Central memory CD8-positive, alpha-beta T cell (primary cell): ENCODE measurements at regions not wholly inside any gene's neighbourhood (a gene's known extent, or its start where the extent isn't known, plus 50 kb on each side); places are given as distances from the start of the nearest gene placed in this dataset.
"Not testable (repeated sequence)": the region's sequence is repeated elsewhere in the genome, so short reads cannot be mapped to it uniquely, and the experiment has no call there.

Source experiments
- ATAC-seq: fragments of 150-1000 bp; cut with Tn5 transposase; replicated peaks from 2 replicates; pipeline ENCODE4 v1.10.0; 2022; ENCODE audit warnings: mild to moderate bottlenecking, moderate FRiP score, moderate number of reproducible peaks; ENCODE audit not compliant: poor library complexity, severe bottlenecking; ENCODE audit errors: extremely low read depth
- DNase-seq, 2 donors: peaks; one replicate each; pipeline ENCODE4 v3.0.0; 2021; ENCODE audit warnings: low spot score in 2 of 2
- H3K27ac Mint-ChIP-seq: one replicate; pipeline ENCODE4 v1.8.0; 2022; ENCODE audit warnings: low read depth, mild to moderate bottlenecking, moderate library complexity, mixed read lengths
- H3K27me3 Mint-ChIP-seq: one replicate; pipeline ENCODE4 v1.8.0; 2022; ENCODE audit warnings: mixed read lengths
- H3K36me3 Mint-ChIP-seq: one replicate; pipeline ENCODE4 v1.8.0; 2022; ENCODE audit warnings: mild to moderate bottlenecking, moderate library complexity, mixed read lengths; ENCODE audit not compliant: insufficient read depth
- H3K4me1 Mint-ChIP-seq: one replicate; pipeline ENCODE4 v1.8.0; 2022; ENCODE audit warnings: mixed read lengths
- H3K4me3 Mint-ChIP-seq: one replicate; pipeline ENCODE4 v1.8.0; 2022; ENCODE audit warnings: mild to moderate bottlenecking, moderate library complexity, mixed read lengths
- H3K9me3 Mint-ChIP-seq: one replicate; pipeline ENCODE4 v1.8.0; 2022; ENCODE audit warnings: mixed read lengths

DNA sequence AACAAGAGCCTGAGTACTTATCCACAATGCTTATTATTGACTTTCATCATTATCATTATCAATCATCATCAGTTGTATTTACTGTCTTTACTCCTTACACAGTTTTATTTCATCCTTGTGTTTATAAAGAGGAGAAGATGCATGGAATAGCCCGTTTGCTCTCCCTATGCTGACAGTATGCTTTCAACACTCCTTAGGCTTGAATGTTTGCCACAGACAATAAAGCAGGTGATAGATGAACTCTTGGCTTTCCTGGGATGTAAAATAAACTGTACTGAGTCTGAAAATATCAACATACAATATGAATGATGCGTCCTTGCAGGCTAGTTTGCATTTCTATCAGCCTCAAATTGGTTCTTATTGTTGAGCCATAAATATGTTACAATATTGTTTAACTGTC is 891.8 kb upstream of the NCAM2 start:
- H3K4me1 Mint-ChIP-seq = no peaks in the 10 kb centered on the region
- DNase-seq (no peak), ATAC-seq (no peak)
- H3K36me3 Mint-ChIP-seq = no peaks in the 10 kb centered on the region
- no peak overlapping the region for H3K27ac Mint-ChIP-seq
- no peaks in the 10 kb centered on the region for H3K27me3 Mint-ChIP-seq
- H3K4me3 Mint-ChIP-seq = no peak overlapping the region
- peaks cover 31% of the 10 kb centered on the region for H3K9me3 Mint-ChIP-seq

DNA sequence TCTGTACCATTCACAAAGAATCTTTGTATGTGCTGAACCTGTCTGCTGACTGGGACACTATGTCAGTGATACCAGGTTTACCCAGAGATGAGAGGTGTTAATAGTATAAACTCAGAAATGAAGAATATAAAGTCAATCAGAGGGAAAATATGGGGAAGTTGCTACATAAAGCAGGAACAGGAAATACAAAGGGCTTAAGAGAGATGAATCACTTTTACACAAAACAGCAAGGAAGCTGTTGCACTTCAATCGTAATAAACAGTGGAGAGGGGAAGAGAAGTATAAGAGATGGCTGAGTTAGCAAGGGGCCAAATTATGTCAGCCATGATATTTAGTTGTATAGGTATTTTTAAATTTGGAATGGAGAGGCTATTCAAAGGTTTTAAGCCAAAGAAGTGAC is 890.2 kb upstream of the NCAM2 start:
- Mint-ChIP-seq H3K9me3 (peaks cover 27% of the 10 kb centered on the region), H3K4me1 (no peaks in the 10 kb centered on the region), H3K36me3 (no peaks in the 10 kb centered on the region), H3K4me3 (no peak overlapping the region), H3K27ac (no peak overlapping the region), H3K27me3 (no peaks in the 10 kb centered on the region)
- DNase-seq (no peak), ATAC-seq (no peak)

DNA sequence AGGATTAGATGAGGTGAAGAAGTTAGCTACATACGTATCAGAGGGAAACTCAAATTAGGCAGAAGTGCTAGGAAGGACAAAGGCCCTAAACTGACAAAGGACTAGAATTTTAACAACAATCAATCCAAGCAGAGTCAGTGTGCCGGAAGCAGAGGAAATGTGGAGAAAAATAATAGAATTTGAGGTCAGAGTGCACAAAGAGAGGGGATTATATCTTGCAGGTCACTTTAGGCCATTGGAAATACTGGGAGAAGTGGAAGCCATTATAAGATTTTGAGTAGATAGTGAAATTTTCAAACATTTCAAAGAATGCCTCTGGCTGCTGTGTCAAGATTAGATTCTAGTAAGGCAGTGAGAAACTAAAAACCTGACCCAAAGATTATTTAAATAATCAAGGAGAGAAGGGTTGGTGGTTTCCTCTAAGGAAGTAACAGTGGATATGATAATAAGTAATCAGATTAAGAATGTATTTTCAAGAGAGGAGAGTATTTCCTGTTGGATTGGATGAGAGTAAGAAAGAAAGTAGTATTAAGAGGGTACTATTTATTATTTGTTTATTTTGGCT is 889.2 kb upstream of the NCAM2 start:
- H3K36me3 Mint-ChIP-seq = no peaks in the 10 kb centered on the region
- no peak for DNase-seq
- H3K27ac Mint-ChIP-seq = no peak overlapping the region
- no peak for ATAC-seq
- H3K4me3 Mint-ChIP-seq = no peak overlapping the region
- H3K27me3 Mint-ChIP-seq = no peaks in the 10 kb centered on the region
- H3K4me1 Mint-ChIP-seq = no peaks in the 10 kb centered on the region
- peaks cover 18% of the 10 kb centered on the region for H3K9me3 Mint-ChIP-seq

DNA sequence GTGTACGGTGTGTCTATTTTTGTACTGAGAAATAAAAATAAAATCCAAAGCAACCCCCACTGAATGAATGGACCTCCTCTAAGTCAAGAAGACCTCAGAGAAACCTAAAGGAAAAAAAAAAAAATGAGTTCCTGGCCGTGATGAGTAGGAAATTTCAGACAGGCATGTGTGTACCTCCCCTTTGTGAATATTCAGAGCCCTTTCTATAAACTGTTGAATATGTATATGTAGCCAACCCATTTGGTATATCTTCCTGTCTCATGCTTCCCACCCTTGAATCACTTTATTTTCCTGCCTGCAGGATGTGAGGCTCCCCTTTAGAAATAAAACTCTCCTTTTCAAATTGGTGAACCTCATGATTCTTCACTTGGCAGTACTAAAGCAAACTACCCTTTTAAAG is 887.8 kb upstream of the NCAM2 start:
- ATAC-seq (no peak), DNase-seq (no peak)
- Mint-ChIP-seq H3K9me3 (peaks cover 23% of the 10 kb centered on the region), H3K36me3 (no peaks in the 10 kb centered on the region), H3K4me1 (no peaks in the 10 kb centered on the region), H3K4me3 (no peak overlapping the region), H3K27me3 (no peaks in the 10 kb centered on the region), H3K27ac (no peak overlapping the region)

DNA sequence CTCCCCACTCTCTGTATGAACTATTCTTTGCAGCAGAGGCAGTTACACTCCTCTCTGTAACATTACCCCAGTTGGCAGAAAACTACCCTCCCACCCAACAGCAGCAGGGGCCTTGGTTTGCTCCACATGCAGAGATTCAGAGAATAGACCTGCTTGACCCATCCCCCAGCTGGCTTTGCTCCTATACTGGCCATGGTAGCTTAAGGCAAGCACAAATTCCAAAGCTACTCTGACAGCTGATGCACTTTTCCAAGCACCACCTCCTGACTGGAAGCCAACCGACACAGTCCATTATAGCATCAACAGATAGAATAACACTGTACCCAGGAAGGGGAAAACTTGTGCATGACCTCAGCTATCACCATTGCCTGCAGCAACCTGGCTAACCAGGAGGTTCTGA is 846.5 kb upstream of the NCAM2 start:
- no peak overlapping the region for H3K27ac Mint-ChIP-seq
- H3K36me3 Mint-ChIP-seq = no peaks in the 10 kb centered on the region
- H3K9me3 Mint-ChIP-seq = peaks cover 31% of the 10 kb centered on the region

DNA sequence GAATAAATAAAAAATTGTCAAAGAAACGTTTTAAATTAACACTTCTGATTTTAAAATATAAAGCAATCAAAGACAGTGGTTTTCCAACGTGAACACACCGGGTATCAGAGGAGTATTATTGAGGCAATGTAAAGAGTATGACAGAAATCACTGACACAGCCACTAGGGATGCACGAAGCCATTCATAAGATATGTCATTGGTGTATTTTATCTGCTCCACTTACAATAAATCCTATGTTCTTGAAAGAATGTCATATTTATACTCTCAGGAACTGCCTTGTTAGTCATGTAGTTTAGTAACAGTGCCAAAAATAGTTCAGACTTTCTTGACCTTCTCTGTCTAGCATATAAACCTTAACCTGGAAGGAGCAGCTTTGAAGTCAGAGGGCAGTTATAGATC is 835.0 kb upstream of the NCAM2 start:
- H3K27ac Mint-ChIP-seq = no peak overlapping the region
- H3K27me3 Mint-ChIP-seq = no peaks in the 10 kb centered on the region
- DNase-seq (no peak), ATAC-seq (no peak)
- H3K4me3 Mint-ChIP-seq = no peak overlapping the region
- no peaks in the 10 kb centered on the region for H3K36me3 Mint-ChIP-seq
- no peaks in the 10 kb centered on the region for H3K4me1 Mint-ChIP-seq
- H3K9me3 Mint-ChIP-seq = peaks cover 23% of the 10 kb centered on the region

More for the DNA sequence above, 846.5 kb upstream of the NCAM2 start:
- H3K4me1 Mint-ChIP-seq = no peaks in the 10 kb centered on the region
- DNase-seq (no peak), ATAC-seq (no peak)
- H3K4me3 Mint-ChIP-seq = no peak overlapping the region
- H3K27me3 Mint-ChIP-seq = no peaks in the 10 kb centered on the region

DNA sequence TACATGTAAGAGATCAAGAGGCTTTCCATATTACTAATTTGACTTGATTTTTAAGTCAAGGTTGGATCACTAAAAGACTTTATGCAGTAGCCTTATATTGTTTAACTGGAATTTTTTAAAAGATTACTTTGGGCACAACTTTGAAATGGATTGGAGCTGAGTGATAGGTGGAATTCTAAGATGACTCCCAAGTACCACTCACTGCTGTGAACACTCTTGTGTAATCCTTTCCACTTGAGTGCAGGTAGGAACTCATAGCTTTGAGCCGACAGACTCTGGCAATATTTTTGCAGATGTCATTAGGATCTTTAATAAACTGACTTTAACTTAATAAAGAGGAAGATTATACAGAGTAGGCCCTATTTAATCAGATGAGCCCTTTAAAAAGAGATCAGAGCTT is 831.1 kb upstream of the NCAM2 start:
- DNase-seq = no peak
- H3K36me3 Mint-ChIP-seq = no peaks in the 10 kb centered on the region
- no peaks in the 10 kb centered on the region for H3K27me3 Mint-ChIP-seq
- peaks cover 20% of the 10 kb centered on the region for H3K9me3 Mint-ChIP-seq
- no peaks in the 10 kb centered on the region for H3K4me1 Mint-ChIP-seq
- H3K4me3 Mint-ChIP-seq = no peak overlapping the region
- no peak for ATAC-seq
- H3K27ac Mint-ChIP-seq = no peak overlapping the region

DNA sequence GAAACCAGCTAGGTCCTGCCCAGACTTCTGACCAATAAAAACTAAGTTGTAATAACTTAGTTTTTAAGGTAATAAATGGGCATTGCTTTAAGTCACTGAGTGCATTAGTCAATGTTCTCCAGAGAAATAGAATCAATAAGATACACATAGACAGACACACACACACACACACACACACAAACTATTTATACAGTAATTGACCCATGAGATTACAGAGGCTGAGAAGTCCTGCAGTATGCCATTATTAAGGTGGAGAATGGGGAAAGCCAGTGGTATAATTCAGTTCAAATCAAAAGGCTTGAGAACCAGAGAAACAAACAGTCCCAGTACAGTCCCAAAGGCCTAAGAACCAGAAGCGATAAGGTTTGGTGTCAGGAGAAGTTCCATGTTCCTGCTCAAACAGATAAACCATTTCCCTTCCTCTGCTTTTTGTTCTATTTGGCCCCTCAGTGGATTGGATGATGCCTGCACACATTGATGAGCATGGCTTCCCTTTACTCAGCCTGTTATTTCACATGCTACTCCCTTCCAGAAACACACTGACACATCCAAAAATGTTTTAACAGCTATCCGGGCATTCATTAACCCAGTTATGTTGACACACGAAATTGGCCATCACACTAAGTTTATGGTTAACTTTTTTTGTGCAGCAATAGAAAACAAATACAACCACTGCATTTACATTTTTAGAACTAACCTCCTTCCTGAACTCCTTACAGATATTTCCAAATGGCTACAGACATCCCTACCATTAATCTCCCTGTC is 828.2 kb upstream of the NCAM2 start:
- Mint-ChIP-seq H3K4me1 (no peaks in the 10 kb centered on the region), H3K27ac (no peak overlapping the region), H3K36me3 (peaks cover 2% of the 10 kb centered on the region), H3K27me3 (no peaks in the 10 kb centered on the region), H3K4me3 (no peak overlapping the region), H3K9me3 (peaks cover 28% of the 10 kb centered on the region)
- no peak for DNase-seq
- no peak for ATAC-seq

DNA sequence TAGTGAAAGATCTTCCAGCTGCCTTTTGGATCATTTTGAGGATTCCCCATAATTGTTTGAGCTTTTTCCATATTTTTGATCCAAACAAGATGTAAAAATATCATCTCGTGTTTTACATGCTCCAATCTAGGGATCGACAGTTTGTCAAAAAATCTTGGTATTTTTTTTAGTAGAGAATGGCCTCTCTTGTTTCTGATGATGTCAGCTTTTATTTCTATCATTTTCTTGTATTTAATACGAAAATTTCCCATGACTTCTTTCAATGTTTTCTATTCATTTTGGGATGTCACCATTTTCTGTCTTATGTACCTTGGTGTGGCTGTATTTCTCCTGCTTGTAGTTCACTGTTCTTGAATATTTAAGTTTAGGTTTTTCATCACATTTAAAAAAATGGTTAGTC is 812.0 kb upstream of the NCAM2 start:
- DNase-seq (no peak), ATAC-seq (no peak)
- Mint-ChIP-seq H3K27me3 (no peaks in the 10 kb centered on the region), H3K4me3 (no peak overlapping the region), H3K27ac (no peak overlapping the region), H3K9me3 (peaks cover 30% of the 10 kb centered on the region), H3K36me3 (peaks cover 2% of the 10 kb centered on the region), H3K4me1 (no peaks in the 10 kb centered on the region)

DNA sequence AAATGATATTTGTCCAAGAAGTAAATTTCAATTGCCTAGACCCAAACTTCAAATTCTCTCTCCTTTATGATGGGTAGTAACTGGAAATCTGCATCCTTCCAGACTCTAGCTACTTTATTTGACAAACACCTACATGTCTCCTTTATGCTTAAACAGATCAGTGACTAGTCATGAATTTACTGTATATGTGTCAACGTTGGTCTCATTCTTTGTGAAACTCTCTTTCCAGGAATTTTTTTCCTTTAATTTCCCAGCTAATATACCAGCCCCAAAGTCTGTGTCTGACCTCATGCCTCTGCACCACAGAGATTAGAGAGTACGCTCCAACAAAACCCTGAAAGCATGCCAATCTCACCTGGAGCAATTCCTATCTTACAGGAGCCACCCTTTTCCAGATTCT is 811.2 kb upstream of the NCAM2 start:
- H3K27me3 Mint-ChIP-seq = no peaks in the 10 kb centered on the region
- no peak overlapping the region for H3K27ac Mint-ChIP-seq
- no peaks in the 10 kb centered on the region for H3K4me1 Mint-ChIP-seq
- peaks cover 2% of the 10 kb centered on the region for H3K36me3 Mint-ChIP-seq
- DNase-seq (no peak), ATAC-seq (no peak)
- H3K9me3 Mint-ChIP-seq = peaks cover 29% of the 10 kb centered on the region
- no peak overlapping the region for H3K4me3 Mint-ChIP-seq

DNA sequence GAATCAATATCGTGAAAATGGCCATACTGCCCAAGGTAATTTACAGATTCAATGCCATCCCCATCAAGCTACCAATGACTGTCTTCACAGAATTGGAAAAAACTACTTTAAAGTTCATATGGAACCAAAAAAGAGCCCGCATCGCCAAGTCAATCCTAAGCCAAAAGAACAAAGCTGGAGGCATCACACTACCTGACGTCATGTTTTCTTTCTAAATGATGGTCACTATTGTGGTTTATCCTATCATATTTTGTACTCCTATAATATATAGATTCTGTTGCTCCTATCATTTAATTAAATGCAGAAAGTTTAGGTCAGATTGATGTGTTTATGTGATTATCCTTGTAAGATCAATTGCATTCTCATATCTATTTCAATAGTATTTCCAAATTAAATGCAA is 796.9 kb upstream of the NCAM2 start:
- H3K4me1 Mint-ChIP-seq, H3K36me3 Mint-ChIP-seq, ATAC-seq, DNase-seq, H3K4me3 Mint-ChIP-seq, H3K27me3 Mint-ChIP-seq, H3K27ac Mint-ChIP-seq: not testable (repeated sequence)
- H3K9me3 Mint-ChIP-seq = peaks cover 25% of the 10 kb centered on the region

DNA sequence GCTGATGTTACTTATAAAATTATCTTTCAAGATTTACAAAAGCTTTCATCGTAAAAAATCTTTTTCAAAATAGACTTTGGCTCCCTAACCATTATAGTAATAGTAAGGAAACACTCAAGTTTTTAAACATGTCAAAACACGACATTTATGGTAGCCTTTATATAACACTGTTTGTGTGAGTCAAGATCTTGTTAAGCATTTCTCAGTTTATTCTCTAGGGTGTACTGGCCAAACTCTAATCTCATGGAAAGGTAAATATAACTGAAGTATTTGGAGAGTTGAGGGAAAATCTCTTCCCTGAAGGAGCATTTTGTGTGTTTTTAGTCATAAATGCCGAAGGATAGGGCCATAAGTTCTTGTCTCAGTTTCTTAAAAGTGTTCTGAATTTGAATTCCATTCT is 790.9 kb upstream of the NCAM2 start:
- no peaks in the 10 kb centered on the region for H3K36me3 Mint-ChIP-seq
- H3K4me3 Mint-ChIP-seq = no peak overlapping the region

DNA sequence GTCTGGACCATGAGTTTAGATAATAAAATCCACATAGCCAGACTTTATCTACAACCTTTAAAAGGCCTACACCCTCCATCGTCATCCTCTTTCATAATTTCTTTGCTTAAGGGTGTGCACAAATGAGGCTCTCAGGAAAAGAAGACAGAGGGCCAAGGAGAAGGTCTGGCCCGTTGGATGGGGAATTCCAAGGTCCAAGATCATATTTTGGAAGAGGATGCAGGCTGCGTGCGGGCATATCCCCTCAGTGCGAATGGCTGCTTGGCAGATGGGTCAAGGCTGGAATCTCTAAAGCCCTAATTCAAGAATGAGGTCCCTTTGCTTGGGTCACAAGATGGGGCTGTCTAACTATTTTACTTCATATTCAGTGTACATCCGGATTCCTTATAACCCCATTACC is 782.2 kb upstream of the NCAM2 start:
- Mint-ChIP-seq H3K4me3 (no peak overlapping the region), H3K9me3 (peaks cover 18% of the 10 kb centered on the region), H3K27ac (no peak overlapping the region), H3K36me3 (no peaks in the 10 kb centered on the region), H3K27me3 (no peaks in the 10 kb centered on the region), H3K4me1 (no peaks in the 10 kb centered on the region)
- DNase-seq = no peak
- ATAC-seq = no peak

More for the DNA sequence above, 790.9 kb upstream of the NCAM2 start:
- no peaks in the 10 kb centered on the region for H3K4me1 Mint-ChIP-seq
- ATAC-seq (no peak), DNase-seq (no peak)
- H3K9me3 Mint-ChIP-seq = peaks cover 14% of the 10 kb centered on the region
- H3K27me3 Mint-ChIP-seq = no peaks in the 10 kb centered on the region
- no peak overlapping the region for H3K27ac Mint-ChIP-seq
